ENCODE measurements at regions not wholly inside any gene's neighbourhood (a gene's known extent, or its start where the extent isn't known, plus 50 kb on each side); places are given as distances from the start of the nearest gene placed in this dataset.

- no peak for TF ChIP-seq GATAD2A (CRISPR knock-in tag; IDR thresholded peaks at IDR 0.05)
- no peak for TF ChIP-seq HMGXB3 (CRISPR knock-in tag; IDR thresholded peaks at IDR 0.05; ENCODE audit: borderline replicate concordance)
- TF ChIP-seq CREB3 (CRISPR knock-in tag; IDR thresholded peaks at IDR 0.05) = no peak
- no peak for TF ChIP-seq NFE2L2 (IDR thresholded peaks at IDR 0.05; ENCODE audit: low read length)
- TF ChIP-seq ZNF337 (CRISPR knock-in tag; IDR thresholded peaks at IDR 0.05; ENCODE audit: borderline replicate concordance, low read depth) = no peak
- TF ChIP-seq ZKSCAN1 (IDR thresholded peaks at IDR 0.05; ENCODE audit: low read length) = no peak
These were observed 1096.3 kb downstream of the FAT4 start for GRCh38 chr4:126411047-126411446.
